ENCODE measurements at regions not wholly inside any gene's neighbourhood (a gene's known extent, or its start where the extent isn't known, plus 50 kb on each side); places are given as distances from the start of the nearest gene placed in this dataset.

DNA sequence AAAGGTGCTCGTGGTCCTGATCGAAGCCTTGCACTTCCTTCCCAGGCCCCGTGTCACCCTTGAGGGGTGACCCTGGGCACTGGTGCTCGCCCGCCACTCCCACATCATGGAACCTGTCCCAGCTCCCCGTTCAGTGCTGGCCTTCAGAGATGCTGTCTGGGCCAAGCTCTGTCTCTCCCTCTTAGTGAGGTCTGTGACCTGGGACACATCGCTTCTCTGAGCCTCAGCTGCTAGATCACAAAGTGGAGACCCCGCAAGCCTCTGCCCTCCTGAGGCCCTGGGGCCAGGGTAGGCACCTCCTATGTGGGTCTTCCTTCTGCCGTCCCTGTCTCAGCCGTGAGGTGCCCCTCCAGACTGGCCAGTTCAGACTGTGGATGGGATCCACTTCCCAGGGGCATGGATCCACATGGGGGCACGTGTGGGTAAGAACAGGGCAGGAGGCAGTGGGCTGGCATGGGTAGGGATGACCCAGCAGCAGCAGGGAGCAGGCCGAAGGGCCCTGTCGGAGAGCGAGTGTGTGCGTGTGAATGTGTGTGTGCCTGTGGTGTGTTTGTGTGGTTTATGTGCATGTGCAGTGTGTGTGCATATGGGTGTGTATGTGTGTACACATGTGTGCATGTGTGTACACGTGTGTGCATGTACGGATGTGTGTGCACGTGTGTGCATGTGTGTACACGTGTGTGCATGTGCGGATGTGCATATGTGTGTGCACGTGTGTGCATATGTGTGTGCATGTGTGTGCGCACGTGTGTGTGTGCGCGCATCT is 1073.7 kb downstream of the BRD1 start:
- TF ChIP-seq GATA3 (IDR thresholded peaks at IDR 0.05; ENCODE audit: low read depth, low read length) (no peak), GATA2 (IDR thresholded peaks at IDR 0.05; ENCODE audit: low read depth, low read length) (no peak)
